ENCODE measurements at regions not wholly inside any gene's neighbourhood (a gene's known extent, or its start where the extent isn't known, plus 50 kb on each side); places are given as distances from the start of the nearest gene placed in this dataset.

DNA sequence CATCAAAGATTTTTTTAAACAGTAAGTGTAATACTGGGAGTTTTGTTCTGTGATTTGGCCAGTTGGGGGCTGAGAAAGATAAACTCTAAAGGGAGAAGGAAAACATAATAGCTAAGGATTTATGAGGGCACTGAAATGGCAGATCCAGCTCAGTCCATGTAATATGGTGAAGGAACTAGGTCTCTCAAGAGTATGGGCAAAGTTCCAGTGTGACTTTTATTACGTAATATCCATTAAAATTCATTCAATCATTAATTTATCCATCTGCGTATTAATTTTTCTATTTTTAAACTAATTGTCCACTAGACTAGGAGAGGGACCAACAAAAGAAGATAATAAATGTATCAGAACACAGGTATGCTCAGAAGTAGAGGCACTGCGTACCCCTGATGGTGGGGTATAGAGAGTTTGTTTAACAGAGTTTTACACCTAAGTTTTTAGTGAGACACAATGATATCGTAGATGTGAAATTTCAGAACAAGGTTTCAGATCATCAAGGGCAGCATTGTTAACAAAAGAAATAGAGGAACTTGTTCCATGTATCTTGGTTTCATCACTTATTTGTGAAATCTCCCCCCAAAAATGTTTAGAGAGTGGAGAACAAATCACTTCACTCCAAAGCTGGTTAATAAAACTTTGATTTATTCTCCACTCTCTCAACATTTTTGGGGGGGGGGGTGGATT lies 351.1 kb downstream of the GRXCR1 start:
- no peak for DNase-seq (ENCODE audit: low read depth)

DNA sequence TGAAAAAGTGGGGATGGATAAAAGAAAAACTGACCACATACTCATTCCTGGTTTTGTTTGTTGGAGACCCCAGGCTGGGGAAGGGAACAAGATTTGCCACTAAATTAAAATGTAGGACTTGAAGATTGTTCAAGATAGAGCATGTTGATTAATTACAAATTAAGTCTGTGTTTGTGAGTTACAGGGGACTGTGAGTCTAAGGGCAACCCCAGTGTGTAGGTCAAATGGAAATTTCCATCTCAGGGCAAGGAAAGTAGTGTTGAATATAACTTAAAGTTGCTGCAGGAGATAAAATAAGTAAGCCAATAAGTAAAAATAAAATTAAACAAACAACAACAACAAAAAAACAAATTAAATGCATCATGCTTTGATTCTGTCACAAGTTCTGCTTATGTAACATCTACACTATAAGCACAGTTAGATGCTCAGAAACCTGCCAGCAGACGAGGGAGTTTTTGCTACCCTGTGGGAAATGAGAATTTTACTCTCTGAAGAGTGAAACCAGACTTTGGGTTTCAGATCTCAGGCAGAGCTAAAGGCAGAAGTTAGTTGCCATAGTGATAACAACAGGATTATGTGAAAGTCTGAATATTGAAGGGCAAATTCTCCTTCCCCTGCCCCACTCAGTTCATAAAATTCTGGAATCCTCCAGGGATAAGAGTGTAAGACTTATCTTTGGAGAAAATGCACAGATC lies 352.3 kb downstream of the GRXCR1 start:
- no peak for DNase-seq (ENCODE audit: low read depth)

DNA sequence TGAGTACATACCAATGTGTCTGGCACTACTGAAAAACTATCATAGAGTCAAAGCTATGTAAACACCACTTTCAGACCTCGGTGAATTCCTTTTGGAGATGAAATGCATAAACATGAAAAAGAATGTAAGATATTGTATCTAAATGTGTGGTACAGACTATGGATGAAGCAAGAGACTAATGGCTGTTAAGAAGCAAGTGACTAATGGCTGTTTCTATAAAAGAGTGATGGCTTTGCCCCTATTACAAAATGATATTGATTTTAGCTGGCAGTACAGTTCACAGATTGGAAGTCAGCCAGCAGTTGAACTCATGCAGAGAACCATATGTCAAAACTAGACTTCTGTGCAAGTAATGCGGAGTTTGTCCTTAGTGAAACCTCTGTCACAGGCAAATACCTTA lies 359.3 kb downstream of the GRXCR1 start:
- no peak for DNase-seq (ENCODE audit: low read depth)

DNA sequence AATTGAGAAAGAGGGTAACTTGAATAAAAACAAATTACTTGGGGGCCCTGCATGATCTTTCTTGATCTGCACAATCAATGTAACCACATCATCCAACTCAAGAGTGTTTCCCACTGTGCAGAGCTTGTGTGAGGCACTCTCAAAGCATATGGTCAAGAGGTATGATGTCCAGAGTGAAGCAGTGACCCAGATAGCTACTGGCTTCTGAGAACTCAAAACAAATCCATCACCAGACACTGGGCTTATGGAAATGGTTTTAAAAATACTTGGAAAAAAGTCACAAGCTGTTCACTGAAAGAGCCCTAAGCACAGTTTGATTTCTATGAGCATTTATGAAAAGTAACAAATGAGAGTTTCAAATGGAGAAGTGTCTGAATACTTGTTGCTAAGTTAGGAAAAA lies 361.0 kb downstream of the GRXCR1 start:
- no peak for DNase-seq (ENCODE audit: low read depth)

DNA sequence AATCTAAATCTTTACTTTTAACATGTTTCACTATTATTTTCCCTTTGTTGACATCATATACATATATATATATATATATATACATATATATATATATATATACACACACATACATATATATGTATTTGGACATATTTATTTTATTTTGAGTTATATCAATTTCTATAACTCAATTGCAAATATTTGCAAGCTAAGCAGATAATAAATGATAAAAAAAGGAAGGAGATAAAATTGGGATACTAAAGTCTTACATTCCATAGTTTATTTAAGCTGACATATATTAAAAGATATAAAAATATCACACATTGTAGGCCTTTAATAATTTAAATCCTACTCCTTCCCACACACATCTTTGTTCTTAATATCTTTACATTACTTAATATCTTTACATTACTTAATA lies 372.2 kb downstream of the GRXCR1 start:
- no peak for DNase-seq (ENCODE audit: low read depth)

DNA sequence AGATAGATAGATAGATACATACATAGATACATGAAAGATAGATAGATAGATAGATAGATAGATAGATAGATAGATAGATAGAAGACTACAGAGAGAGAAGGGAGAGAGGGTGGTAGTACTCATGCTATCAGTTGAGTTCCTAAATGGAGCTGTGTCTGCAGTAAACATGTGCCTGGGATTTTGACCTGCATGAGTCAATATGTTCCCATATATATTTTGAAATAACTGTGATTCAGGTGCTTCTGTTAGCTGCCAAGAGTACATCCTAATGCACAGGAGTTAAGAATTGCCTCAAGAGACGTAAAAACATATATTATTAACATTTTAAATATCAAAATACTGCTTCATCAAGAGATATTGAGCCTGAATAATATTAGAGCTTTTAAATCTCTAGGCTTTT lies 379.4 kb downstream of the GRXCR1 start:
- DNase-seq (ENCODE audit: low read depth), result no peak

DNA sequence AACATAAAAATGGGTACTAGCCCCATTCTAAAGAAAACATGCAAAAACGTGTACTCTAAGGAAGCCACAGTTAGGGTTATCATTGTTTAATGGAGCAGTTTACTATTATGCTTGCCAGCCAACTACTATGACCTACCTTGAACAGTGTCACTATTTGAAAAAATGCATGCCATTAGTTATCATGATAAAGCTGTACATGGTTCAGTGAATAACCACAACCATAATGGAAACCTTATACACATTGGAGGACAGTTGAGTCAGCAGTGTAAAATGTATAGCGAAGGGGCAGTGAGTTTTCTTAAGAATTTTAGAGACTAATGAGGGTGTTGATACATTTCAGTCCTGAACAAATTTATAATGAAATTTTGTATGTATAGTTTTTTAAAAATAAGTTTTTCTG lies 381.9 kb downstream of the GRXCR1 start:
- no peak for DNase-seq (ENCODE audit: low read depth)

DNA sequence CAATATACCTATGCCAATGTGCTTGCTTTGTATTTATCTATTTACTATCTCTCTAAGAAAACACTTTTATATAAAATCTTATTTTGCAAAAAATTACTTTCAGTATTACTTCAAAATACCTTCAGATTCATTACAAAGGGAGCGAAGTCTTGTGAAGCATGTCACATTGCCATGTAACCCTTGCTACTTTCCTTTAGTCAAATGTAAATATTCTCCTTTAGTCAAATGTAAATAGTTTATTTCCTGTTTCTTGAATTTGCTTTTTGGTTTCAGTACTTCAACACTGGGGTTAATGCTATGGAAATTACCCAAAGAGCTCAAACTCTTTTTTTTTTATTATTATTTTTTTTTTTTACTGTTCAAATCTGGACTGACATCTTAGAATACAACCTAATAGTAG lies 383.3 kb downstream of the GRXCR1 start:
- DNase-seq (ENCODE audit: low read depth), result no peak

DNA sequence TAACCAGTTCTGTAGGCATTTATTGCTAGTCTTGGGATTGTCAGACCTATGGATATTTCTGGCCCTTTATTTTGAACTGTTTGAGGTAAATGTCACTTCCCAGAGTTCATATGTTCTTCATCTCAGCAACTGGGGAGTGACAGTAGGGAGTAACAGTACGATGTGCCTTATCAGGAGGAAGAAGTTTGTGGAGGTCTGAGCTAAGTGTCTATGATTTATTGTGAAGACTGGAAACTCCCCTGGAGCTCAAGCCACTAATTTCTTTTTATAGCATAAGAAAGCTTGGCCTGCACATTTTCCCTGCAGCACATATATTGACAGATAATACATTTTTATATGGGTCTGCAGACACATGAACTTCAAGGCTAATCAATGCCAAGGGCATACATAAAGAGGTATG lies 383.8 kb downstream of the GRXCR1 start:
- DNase-seq (ENCODE audit: low read depth), result no peak

DNA sequence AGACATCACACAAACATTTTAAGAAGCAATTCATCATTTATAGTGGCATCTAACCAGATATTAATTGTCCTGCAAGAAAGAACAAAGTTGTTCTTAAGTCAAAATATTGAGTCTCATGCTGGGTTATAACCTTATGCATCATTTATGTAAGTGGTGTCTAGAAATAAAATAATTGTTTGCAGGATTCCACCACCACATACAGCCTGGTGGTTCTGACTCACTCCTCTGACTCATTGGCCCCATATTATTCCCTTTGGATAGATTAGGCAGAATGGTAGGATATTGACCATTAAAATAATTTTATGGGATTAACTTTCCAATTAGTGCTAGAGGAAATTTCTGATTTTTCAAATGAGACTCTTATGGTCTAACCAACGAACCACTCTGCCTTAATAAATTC lies 384.5 kb downstream of the GRXCR1 start:
- no peak for DNase-seq (ENCODE audit: low read depth)

DNA sequence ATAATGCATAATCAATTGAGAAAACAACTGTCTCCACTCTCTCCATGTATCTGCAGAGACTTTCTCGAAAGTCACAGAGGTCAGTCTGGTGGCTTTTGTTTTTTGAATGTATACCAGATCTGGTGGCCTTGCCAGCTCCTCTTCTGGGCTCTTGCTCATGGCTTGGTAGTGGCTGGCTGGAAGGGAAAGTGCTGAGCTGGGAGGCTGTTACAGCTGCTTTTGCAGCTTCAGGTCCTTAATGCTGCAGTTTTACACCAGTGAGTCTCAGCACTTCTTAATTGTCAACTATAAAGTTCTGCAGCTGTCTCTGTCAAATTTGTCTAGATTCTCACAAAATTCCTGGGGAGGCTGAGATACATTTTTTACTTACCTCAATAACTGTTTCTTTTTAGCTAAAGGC lies 390.0 kb downstream of the GRXCR1 start:
- DNase-seq (ENCODE audit: low read depth), result no peak

DNA sequence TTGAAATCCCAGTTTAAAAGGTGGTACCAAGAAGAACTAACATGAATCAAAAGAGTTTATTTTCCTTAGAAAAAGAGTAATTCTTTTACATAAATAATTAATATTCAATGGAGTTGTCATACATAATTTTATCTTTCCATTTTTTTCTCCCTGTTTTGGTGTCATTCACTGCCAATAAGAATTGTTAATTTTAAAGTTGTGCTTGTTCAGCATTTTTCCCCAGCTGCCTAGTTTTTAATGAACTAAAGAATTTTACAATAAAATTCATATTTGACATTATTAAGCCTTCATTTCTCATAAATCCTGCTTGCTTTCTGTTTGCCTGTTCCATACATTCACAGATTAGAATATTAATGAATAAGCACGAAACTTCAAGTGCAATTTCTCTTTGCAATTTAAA lies 393.6 kb downstream of the GRXCR1 start:
- no peak for DNase-seq (ENCODE audit: low read depth)

DNA sequence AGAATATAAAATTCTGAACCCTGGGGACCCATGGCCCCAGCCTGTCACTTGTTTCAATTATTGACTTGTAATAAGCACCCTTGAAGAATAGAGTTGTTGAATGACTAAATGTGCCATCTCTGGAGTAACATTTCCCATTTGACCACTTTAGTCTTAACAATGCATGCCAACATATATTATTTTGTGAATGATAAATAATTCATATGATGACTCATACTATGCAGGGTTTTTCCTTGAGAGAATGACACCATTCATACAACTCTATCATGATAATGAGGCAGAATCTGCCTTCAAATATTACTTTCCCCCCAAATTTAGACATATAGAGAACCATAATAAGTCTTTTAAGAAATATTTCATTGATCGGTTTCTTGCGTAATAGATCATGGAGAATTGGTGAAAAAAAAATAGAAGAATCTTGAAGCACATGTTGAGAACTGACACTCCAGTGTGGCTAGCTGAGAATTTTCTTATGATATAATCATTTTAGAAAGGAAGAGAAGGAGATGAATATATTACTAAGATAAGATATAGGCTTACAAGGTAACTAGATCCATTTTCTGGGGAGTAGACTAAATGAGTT lies 404.5 kb downstream of the GRXCR1 start:
- no peak for DNase-seq (ENCODE audit: low read depth)

DNA sequence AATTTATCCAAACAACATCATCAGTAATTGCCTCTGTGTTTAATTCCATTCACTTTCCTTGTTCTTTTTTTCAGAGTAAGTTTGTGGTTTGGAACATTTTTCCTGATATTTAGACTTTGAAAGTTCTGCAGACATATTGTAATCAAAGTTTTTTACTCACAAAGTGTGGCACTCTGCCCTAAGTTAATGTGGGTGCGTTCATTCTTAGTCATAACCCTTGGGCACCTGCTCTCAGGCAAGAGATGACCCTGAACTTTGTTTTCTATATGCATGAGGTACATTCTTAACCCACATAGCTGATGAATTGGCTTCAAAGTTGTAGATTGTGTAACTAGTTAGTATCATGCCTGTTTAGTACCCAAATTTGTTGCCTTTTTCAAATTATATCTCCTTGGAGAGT lies 424.3 kb downstream of the GRXCR1 start:
- DNase-seq (ENCODE audit: low read depth), result no peak

DNA sequence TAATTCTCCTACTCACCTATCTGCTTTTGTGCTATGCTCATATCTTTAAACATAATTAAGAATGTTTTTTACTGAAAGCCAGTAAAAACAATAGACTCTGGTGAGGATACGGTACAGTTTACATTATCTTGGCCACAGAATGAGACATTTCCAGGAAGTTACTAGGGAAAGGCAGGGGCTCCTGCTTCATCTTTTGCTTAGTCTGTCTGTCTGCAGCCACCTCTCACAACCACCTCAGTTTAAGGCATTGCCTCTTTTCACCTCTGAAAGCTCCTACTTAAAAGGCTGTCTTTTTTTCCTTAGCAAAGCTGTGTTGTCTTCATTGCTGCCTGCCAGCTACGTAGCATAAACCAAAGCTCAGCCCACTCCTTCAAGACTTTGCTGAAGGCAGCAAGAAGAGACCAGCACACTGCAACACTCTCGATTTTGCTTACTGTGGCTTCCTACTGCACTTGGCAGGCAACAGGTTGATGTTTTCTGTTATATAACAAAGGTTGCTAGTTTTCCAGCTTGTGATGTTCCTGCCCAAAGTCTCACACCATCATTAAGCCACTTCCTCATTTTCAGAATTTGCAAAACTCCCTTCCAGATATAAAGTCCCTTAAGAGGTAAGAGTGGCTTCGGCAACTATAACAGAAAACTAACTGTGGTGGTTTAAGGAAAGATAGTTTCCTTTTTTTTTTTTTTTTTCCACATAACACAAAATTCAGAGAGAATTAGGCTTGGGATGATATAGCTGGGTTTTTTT lies 432.9 kb downstream of the GRXCR1 start:
- no peak for DNase-seq (ENCODE audit: low read depth)

DNA sequence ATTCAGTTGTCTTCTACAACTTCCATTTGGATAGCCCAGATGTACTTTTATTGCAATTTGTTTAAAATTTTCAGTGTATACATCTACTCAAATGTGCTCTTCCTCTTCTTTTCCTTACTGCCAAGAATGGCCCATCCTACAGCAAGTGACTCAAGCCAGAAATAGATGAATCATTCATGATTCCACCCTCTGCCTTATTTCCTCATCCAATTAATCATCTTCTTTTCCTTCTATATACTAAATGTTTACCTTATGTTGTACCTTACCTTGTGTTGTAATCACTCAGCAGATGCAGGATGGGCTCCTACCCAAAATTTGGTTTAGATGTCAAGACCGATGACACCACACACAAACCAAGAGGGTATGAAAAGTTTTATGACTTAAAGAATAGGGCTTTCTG lies 437.8 kb downstream of the GRXCR1 start:
- DNase-seq (ENCODE audit: low read depth), result no peak

DNA sequence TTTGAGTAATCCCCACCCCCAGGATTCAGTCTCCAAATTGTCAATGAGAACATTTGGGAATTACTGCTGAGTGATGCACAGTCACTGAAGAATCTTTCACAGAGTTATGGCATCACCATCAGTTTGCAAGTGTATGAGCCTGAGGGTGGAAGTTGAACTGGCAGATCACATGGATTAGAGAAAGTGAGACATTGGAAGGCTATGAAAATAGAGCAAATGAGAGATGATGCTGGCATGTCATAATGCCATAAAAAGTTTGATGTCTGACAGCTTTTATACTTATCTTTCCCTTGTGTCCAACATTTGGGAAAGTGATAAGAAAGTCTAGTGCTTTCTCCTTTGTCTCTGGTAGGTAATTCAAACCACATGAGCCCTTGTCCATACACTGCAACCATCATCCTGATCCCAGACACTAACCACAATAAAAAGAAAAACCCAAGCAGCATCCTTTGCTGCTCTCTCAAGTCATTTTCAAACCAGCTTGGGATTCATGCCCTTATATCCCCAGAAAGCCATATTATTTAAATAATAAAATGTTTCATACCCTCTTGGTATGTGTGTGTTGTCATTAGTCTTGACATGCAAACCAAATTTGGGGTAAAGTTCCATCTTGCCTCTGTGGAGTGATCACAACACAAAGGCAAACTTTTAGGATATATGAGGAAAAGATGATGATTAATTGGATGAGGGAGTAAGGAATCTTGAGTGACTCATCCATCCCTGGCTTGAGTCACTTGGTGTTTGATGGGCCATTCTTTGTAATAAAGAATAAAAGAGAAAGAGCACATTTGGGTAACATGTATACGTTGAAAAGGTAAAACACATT lies 438.9 kb downstream of the GRXCR1 start:
- no peak for DNase-seq (ENCODE audit: low read depth)

DNA sequence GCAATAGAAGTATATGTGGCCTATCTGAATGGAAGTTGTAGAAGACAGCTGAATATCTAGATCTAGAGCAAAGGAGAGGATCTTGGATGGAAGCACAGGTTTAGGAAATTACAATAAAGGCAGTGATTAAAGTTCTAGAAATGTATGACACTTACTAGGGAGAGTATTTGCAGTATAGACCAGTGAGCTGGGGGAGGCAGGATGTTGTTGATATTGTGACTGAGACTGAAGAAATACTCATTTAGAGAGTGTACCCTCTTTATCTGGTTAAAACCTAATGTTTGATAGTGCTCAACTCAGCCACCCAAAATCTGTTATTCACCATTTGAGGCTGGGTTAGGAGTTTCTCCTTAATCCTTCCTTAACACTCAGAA lies 439.5 kb downstream of the GRXCR1 start:
- DNase-seq (ENCODE audit: low read depth), result no peak

DNA sequence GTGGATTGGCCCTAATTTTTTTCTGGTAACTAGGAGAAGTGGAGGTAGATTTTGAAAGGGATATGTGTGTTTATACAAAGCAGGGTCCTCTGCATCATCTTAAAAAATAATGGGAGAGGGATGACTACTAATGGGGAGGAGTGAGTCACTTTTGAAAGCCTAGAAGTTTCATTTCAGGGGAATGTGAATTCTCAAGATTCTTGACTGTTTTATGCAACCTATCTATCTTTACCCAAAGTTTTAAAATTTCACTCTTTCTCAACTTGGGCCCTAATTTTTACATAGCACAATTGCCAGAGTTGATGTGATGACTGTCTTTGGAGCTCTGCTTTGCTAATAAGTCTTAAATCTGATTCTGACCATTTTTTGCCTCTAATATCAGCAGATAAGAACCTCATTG lies 445.2 kb downstream of the GRXCR1 start:
- DNase-seq (ENCODE audit: low read depth), result no peak

DNA sequence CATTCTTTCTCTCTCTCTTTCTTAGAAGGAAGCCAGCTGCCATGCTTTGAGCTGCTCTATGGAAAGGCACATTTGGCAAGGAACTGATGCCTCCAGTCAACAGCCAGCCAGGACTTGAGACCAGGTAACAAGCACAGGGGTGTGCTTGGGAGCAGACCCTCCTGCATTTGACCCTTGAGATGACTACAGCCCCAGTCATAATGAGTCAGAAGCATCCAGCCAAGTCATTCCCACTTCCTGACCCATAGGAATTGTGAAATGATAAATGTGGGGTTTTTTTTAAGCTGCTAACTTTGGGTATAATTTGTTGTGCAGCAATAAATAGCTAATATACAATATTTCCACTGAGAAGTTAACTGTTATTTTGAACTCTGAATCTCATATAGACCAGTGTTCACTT lies 446.9 kb downstream of the GRXCR1 start:
- no peak for DNase-seq (ENCODE audit: low read depth)

DNA sequence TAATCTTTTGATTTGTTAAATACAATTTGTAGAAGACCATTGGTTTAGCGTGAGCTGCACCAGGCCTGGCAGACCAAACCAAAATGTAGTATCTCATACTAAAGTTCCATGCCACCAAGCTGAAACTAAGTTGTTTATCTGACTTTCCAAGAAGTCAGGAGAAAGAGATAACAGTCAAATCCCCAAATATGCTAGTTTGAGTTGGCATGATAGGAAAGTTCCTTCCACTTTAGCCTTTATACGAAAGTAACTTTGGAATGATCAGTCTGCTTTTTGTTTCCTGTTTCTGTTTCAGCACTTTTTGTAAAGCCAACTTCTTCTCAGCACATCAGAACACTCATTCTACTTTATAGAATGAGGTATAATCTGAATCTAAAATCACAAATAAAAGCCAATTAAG lies 449.2 kb downstream of the GRXCR1 start:
- DNase-seq (ENCODE audit: low read depth), result no peak

DNA sequence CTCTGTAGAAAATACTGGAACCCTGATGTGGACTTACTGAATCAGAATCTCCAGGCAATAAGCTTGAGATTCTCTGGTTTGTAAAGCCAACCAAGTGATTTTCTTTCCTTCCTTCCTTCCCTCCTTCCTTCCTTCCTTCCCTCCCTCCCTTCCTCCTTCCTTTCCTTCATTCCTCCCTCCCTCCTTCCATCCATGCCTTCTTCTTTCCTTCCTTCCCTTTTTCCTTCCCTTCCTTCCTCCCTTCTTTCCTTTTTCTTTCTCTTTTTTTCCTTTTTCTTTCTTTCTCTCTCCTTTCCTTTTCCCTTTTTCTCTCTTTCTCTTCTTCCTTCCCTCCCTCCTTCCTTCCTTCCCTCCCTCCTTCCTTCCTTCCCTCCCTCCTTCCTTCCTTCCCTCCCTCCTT lies 450.8 kb downstream of the GRXCR1 start:
- no peak for DNase-seq (ENCODE audit: low read depth)

Measured in stimulated activated CD8-positive, alpha-beta memory T cell treated with anti-CD3 and anti-CD28 coated beads, Interleukin-4, amount 100 ng/mL, for 24 hours (primary cell).